K562 (cell line): ENCODE measurements at regions not wholly inside any gene's neighbourhood (a gene's known extent, or its start where the extent isn't known, plus 50 kb on each side); places are given as distances from the start of the nearest gene placed in this dataset.

Experiments
- BRCA1 ChIP-seq, 2 experiments: fragments of 450-650 bp in 1 of 2; sonication (generic) in 1 of 2; formaldehyde crosslinking in 1 of 2; IDR thresholded peaks; 2 replicates each; pipeline versions ENCODE4 v1.5.0 to v1.6.1; 2017 to 2020; ENCODE audit warnings: mild to moderate bottlenecking in 1 of 2, missing genetic modification reagents in 1 of 2
- EP300 ChIP-seq: IDR thresholded peaks from 2 replicates; pipeline ENCODE4 v1.6.1; 2012; ENCODE audit warnings: low read length, improper control_type of control experiment
- FOXA3 ChIP-seq, 2 experiments: fragments of 450-650 bp in 1 of 2; sonication (generic) in 1 of 2; formaldehyde crosslinking; IDR thresholded peaks in 1 of 2; conservative IDR thresholded peaks in 1 of 2; 2 replicates each; pipeline versions ENCODE4 v1.4.0 to v1.8.0; 2020 to 2022; ENCODE audit warnings: mild to moderate bottlenecking in 2 of 2, missing genetic modification reagents in 1 of 2
- JUN ChIP-seq, 2 experiments: sonication (generic) in 1 of 2; formaldehyde crosslinking in 1 of 2; IDR thresholded peaks; 2 replicates each; pipeline versions ENCODE4 v1.6.1 to v1.8.0; 2012 to 2022; ENCODE audit warnings: borderline replicate concordance in 2 of 2, mild to moderate bottlenecking in 2 of 2, improper control_type of control experiment in 1 of 2, low read depth in 1 of 2, low read length in 1 of 2, missing genetic modification reagents in 1 of 2
- PML ChIP-seq: IDR thresholded peaks from 2 replicates; pipeline ENCODE4 v1.6.1; 2012; ENCODE audit warnings: low read length, inconsistent platforms
- POLR2A ChIP-seq: fragments of 450-650 bp; conservative IDR thresholded peaks from 2 replicates; pipeline ENCODE4 v1.6.1; 2016
- SPI1 ChIP-seq: IDR thresholded peaks from 2 replicates; pipeline ENCODE4 v1.6.1; 2011; ENCODE audit warnings: low read depth, low read length, control low read depth, borderline replicate concordance
- TAL1 ChIP-seq: fragments of 450-650 bp; IDR thresholded peaks from 2 replicates; pipeline ENCODE4 v1.6.1; 2016; ENCODE audit warnings: mild to moderate bottlenecking
- TCF7 ChIP-seq: sonication (generic); IDR thresholded peaks from 2 replicates; pipeline ENCODE4 v1.6.1; 2016; ENCODE audit warnings: antibody characterized with exemption, borderline replicate concordance
- TF ChIP-seq, protein P1 (sequence below): sonication (generic); formaldehyde crosslinking; IDR thresholded peaks from 2 replicates; pipeline ENCODE4 v1.8.0; 2022; ENCODE audit warnings: mild to moderate bottlenecking, missing genetic modification reagents
- TF ChIP-seq, protein P2 (sequence below), 3 experiments: IDR thresholded peaks in 2 of 3; conservative IDR thresholded peaks in 1 of 3; 2 replicates each; pipeline ENCODE4 v1.5.1; 2011 to 2012; ENCODE audit warnings: low read length in 3 of 3, mild to moderate bottlenecking in 3 of 3, control low read depth in 2 of 3, improper control_type of control experiment in 1 of 3, inconsistent platforms in 1 of 3, low read depth in 1 of 3, mixed read lengths in 1 of 3, moderate library complexity in 1 of 3; ENCODE audit not compliant: insufficient read depth in 2 of 3
- TF ChIP-seq, protein P3 (sequence below): fragments of 250-450 bp; sonication (Bioruptor Pico); IDR thresholded peaks from 2 replicates; pipeline ENCODE4 v1.8.0; 2022; ENCODE audit warnings: moderate library complexity, mild to moderate bottlenecking, inconsistent platforms
- TF ChIP-seq, protein P4 (sequence below): sonication (generic); formaldehyde crosslinking; IDR thresholded peaks from 2 replicates; pipeline ENCODE4 v1.5.0; 2020; ENCODE audit warnings: missing genetic modification reagents

DNA sequence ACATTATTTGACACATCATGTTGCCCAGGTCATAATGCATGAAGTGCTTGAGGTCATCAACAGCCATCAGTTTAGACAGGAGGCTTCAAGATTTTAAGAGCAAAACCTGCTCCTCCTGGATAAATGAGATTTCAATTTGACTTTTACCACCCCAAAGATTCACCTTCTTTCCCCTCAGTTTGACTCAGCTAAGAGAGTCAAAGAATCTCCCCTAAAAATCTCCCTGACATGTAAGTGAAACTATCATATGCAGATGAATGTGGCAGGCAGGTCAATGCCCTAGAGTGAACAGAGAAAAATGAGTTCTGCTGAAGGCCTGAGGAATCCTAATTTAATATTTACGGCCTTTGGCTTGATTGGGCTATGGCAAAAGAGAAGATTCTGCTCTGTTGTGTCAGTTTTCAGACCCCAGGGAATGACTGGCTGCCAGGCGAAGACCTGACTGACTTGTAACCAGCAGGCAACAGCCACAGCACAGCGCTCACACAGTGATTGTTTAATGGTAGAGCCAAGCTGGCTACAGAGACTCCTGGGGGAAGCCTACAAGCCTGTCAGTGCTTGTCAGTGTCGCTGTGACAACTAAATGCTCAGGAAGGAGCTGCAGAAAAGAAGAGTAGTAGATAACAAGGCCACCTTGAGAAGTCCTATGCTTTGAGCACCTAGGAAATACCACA is 491.2 kb upstream of the LRRC4C start:
- TF ChIP-seq PML (no peak), BRCA1 (IDR thresholded peaks at IDR 0.05) (no peak), BRCA1 (CRISPR knock-in tag; IDR thresholded peaks at IDR 0.05) (no peak), TAL1 (no peak), EP300 (no peak), FOXA3 (CRISPR knock-in tag; conservative IDR thresholded peaks at IDR 0.05 in 1 of 2, IDR thresholded peaks at IDR 0.05 in 1 of 2) (no peak), JUN (IDR thresholded peaks at IDR 0.05; ENCODE audit: borderline replicate concordance, low read depth, low read length) (no peak), JUN (CRISPR knock-in tag; IDR thresholded peaks at IDR 0.05; ENCODE audit: borderline replicate concordance) (no peak), SPI1 (no peak), TCF7 (no peak), POLR2A (no peak)
- TF ChIP-seq, protein P1, sequence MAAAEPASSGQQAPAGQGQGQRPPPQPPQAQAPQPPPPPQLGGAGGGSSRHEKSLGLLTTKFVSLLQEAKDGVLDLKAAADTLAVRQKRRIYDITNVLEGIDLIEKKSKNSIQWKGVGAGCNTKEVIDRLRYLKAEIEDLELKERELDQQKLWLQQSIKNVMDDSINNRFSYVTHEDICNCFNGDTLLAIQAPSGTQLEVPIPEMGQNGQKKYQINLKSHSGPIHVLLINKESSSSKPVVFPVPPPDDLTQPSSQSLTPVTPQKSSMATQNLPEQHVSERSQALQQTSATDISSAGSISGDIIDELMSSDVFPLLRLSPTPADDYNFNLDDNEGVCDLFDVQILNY (CRISPR knock-in tag): no peak
- TF ChIP-seq, protein P2, sequence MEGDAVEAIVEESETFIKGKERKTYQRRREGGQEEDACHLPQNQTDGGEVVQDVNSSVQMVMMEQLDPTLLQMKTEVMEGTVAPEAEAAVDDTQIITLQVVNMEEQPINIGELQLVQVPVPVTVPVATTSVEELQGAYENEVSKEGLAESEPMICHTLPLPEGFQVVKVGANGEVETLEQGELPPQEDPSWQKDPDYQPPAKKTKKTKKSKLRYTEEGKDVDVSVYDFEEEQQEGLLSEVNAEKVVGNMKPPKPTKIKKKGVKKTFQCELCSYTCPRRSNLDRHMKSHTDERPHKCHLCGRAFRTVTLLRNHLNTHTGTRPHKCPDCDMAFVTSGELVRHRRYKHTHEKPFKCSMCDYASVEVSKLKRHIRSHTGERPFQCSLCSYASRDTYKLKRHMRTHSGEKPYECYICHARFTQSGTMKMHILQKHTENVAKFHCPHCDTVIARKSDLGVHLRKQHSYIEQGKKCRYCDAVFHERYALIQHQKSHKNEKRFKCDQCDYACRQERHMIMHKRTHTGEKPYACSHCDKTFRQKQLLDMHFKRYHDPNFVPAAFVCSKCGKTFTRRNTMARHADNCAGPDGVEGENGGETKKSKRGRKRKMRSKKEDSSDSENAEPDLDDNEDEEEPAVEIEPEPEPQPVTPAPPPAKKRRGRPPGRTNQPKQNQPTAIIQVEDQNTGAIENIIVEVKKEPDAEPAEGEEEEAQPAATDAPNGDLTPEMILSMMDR (IDR thresholded peaks at IDR 0.05 in 2 of 3, conservative IDR thresholded peaks at IDR 0.05 in 1 of 3; ENCODE audit: insufficient read depth in 2 of 3, low read depth in 1 of 3, low read length in 3 of 3): no peak
- TF ChIP-seq, protein P3, sequence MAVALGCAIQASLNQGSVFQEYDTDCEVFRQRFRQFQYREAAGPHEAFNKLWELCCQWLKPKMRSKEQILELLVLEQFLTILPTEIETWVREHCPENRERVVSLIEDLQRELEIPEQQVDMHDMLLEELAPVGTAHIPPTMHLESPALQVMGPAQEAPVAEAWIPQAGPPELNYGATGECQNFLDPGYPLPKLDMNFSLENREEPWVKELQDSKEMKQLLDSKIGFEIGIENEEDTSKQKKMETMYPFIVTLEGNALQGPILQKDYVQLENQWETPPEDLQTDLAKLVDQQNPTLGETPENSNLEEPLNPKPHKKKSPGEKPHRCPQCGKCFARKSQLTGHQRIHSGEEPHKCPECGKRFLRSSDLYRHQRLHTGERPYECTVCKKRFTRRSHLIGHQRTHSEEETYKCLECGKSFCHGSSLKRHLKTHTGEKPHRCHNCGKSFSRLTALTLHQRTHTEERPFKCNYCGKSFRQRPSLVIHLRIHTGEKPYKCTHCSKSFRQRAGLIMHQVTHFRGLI: no peak
- TF ChIP-seq, protein P4, sequence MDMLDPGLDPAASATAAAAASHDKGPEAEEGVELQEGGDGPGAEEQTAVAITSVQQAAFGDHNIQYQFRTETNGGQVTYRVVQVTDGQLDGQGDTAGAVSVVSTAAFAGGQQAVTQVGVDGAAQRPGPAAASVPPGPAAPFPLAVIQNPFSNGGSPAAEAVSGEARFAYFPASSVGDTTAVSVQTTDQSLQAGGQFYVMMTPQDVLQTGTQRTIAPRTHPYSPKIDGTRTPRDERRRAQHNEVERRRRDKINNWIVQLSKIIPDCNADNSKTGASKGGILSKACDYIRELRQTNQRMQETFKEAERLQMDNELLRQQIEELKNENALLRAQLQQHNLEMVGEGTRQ (CRISPR knock-in tag): no peak
